ENCODE measurements at regions not wholly inside any gene's neighbourhood (a gene's known extent, or its start where the extent isn't known, plus 50 kb on each side); places are given as distances from the start of the nearest gene placed in this dataset.
"Not testable (repeated sequence)": the region's sequence is repeated elsewhere in the genome, so short reads cannot be mapped to it uniquely, and the experiment has no call there.

GRCh38 chr5:102666164-102666946 is 88.8 kb upstream of the PAM start:
- no peak for DNase-seq

DNA sequence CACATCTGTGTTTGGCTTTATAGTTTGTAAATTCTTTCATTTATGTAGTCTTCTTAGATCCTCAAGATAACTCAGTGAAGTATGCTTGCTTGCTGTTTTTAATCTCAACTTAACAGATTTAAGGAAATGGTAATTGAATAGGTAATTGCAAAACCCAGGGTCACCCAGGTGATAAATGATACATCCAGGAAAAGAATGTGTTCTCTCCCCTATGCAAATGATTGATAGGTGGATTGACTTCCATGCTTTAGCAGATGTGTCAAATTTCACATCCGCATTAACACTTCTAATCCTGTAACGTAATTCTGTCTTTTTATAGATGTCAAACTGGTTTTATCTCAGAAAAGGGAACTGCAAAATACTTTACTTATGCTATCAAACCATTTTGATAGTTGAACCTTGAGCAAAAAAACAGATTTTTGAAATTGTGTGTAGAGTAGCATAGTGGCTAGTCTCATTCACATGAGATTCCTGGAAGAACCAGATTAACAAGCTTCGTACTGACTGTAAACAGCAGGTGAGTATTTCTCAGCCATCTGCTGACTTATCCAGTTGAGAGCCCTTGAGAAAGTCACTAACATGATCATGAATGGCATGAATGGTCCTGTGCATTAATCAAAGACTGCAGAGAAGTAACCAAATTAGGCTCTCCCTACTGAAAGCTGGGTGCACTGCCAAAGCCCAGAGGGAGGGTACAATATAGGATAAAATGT is 86.7 kb upstream of the PAM start:
- DNase-seq, result no peak

GRCh38 chr5:102670224-102670836 is 84.8 kb upstream of the PAM start:
- DNase-seq, result no peak

DNA sequence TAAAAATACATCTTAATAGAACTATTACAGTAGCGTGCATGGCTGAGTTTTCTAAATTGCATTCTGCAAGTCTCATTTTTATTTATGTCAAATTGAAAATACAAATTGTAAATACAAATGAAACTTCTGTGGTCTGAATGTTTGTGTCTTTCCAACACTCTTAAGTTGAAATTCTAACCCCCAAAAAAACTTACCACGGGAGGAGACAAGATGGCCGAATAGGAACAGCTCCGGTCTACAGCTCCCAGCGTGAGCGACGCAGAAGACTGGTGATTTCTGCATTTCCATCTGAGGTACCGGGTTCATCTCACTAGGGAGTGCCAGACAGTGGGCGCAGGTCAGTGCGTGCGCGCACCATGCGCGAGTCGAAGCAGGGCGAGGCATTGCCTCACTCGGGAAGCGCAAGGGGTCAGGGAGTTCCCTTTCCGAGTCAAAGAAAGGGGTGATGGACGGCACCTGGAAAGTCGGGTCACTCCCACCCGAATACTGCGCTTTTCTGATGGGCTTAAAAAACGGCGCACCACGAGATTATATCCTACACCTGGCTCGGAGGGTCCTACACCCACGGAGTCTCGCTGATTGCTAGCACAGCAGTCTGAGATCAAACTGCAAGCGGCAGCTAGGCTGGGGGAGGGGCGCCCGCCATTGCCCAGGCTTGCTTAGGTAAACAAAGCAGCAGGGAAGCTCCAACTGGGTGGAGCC is 83.9 kb upstream of the PAM start:
- not testable (repeated sequence) for DNase-seq

- no peak for DNase-seq
These were observed 76.6 kb upstream of the PAM start for GRCh38 chr5:102678267-102679058.

DNA sequence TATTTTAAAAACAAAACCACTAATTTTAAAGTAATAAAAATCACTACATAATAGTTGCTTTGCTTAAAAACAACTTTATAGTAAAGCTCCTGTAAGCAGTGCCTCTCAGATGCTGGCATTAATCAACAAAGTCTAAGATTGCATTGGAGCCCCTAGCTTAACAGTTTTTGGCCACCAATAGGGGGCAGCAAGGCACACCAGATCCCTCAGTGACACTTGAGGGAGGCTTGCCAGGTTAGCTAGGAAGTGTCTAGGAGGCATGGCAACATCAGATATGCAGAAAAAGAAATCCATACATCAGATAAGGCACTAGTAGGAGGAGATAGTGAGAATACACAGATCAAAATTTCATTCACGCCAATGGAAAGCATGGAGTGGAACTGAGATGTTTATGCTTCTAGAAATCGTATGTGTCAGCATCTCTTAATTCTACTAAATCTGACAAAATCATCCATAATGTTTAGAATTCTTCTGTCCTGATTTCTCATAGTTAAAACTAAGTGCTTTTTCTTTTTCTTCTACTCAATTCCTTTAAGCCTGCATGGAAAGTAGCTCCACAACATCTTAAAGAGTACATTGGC is 73.6 kb upstream of the PAM start:
- peak; percentile 62 for DNase-seq

DNA sequence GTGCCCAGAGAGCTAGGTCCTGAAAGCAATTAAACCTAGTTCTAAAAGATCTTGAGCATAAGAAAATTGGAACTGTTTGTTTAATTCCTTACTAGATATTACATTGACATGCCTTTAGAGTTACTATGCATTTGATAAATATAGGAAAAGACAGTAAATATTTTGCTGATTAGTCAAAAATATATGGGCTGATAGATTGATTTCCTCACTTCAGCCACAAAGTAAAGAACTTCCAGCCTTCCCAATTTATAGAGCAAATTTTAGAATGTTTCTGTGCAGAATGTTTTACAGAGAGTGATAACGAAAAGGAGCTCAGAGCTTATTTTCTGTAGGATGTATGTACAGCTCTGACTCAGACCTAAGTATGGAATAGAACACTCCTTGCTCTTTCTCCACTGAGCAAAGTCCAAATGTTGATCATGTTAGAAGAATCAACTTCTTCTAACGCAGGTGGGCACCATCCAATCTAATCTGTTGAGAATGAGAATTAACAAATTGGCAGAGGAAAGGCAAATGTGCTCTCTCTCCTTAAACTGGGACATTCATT is 72.9 kb upstream of the PAM start:
- DNase-seq, result no peak

DNA sequence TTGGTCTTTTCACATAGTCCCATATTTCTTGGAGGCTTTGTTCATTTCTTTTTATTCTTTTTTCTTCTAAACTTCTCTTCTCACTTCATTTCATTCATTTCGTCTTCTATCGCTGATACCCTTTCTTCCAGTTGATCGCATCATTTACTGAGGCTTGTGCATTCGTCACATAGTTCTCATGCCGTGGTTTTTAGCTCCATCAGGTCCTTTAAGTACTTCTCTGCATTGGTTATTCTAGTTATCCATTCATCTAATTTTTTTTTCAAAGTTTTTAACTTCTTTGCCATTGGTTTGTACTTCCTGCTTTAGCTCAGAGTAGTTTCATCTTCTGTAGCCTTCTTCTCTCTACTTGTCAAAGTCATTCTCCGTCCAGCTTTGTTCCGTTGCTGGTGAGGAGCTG is 67.0 kb upstream of the PAM start:
- DNase-seq, result not testable (repeated sequence)

DNA sequence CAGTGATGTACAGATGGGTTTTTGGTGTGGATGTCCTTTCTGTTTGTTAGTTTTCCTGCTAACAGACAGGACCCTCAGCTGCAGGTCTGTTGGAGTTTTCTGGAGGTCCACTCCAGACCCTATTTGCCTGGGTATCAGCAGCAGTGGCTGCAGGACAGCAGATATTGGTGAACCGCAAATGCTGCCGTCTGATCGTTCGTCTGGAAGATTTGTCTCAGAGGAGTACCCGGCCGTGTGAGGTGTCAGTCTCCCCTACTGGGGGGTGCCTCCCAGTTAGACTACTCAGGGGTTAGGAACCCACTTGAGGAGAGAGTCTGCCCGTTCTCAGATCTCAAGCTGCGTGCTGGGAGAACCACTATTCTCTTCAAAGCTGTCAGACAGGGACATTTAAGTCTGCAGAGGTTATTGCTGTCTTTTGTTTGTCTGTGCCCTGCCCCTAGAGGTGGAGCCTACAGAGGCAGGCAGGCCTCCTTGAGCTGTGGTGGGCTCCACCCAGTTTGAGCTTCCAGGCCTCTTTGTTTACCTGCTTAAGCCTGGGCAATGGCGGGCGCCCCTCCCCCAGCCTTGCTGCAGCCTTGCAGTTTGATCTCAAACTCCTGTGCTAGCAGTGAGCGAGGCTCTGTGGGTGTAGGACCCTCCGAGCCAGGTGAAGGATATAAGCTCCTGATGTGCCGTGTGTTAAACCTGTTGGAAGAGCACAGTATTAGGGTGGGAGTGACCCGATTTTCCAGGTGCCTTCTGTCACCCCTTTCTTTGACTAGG is 66.3 kb upstream of the PAM start:
- DNase-seq, result not testable (repeated sequence)

GRCh38 chr5:102690910-102691309 is 64.2 kb upstream of the PAM start:
- no peak for DNase-seq

- DNase-seq, result no peak
These were observed 63.7 kb upstream of the PAM start for GRCh38 chr5:102691434-102691833.

DNA sequence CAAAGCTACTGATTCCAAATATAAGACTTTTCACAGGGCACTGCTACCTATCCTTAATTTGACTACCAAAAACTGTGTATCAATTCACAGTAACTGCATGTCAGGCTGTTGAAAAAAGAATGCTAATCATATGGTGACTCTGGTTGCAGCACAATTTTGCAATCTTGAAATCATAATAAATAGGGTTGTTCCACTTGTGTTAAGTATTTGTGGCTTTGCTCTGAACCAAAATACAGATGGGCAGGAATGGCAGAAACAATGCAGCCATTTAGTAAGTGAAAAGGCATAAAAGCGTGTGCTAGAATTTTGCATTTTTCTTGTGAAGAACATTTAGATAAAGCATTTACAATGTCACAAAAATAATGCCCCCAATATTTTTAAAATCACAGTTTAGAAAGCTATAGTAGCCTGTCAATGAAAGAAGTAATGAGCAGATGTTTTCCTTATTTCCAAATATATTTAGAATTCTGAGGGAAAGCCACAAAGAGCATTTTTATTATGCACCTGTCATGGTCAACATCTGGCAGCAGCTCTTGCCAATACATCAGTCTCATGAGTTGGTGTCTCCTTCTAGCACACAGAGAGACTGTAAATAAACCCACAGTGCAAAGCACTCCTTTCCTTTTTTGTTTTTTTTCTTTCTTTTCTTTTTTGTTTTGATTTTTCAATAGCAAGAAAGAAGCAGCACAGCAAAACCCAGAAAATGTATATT is 54.8 kb upstream of the PAM start:
- DNase-seq, result no peak

DNA sequence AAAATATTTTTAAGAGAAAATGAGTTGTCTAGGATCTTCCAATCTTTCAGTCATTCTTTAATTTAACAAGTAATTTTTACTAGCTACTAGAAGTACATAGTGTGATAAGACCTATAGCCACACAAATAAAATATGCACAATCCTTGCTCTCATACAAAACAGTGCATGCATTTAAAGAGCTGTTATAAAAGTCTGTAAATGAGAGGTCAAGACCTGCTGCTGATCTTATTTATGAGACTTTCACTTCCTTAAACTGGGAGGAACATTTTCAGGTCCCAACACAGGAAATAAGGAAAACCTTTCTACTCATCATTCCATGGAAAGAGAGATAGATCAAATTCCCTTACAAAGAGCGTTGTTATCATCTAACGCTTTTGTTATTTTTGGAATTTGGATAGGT is 54.2 kb upstream of the PAM start:
- DNase-seq, result no peak

GRCh38 chr5:102701748-102702147 is 53.4 kb upstream of the PAM start:
- no peak for DNase-seq
